IMR-90 (cell line): ENCODE measurements at regions not wholly inside any gene's neighbourhood (a gene's known extent, or its start where the extent isn't known, plus 50 kb on each side); places are given as distances from the start of the nearest gene placed in this dataset.

ENCODE experiments used
- ATAC-seq: fragments of 200-7000 bp; cut with Tn5 transposase; 2 replicates; pipeline ENCODE4 v1.9.1; 2020; ENCODE audit warnings: low read depth, mild to moderate bottlenecking, moderate library complexity
- BruUV-seq: library from RNA; stranded (reverse); fragments of 400-500 nt; replicated peaks from 2 replicates; lab custom pipeline; 2021; lab: Mats Ljungman, UMichigan
- CTCF ChIA-PET: fragments of 300-600 bp; formaldehyde crosslinking; extraction: SDS; loops from one replicate; lab custom pipeline; 2021; ENCODE audit warnings: antibody characterized with exemption; lab: Yijun Ruan, JAX
- POLR2A ChIA-PET: fragments of 300-600 bp; sonication (Branson Sonifier 250); formaldehyde crosslinking; loops from one replicate; lab custom pipeline; 2022; ENCODE audit warnings: antibody characterized with exemption; ENCODE audit not compliant: unreplicated experiment; lab: Charles Lee
- DNase-seq: peaks from one replicate; pipeline ENCODE4 v3.0.0; 2013
- H2AFZ ChIP-seq: replicated peaks from 2 replicates; pipeline ENCODE3; 2013; ENCODE audit warnings: low read length, mild to moderate bottlenecking; ENCODE audit not compliant: poor library complexity
- H2AK5ac ChIP-seq: 2 replicates; pipeline ENCODE4 v1.6.1; 2013; ENCODE audit warnings: low read depth, low read length, inconsistent platforms
- H2AK9ac ChIP-seq: replicated peaks from 2 replicates; pipeline ENCODE3; 2013; ENCODE audit warnings: mild to moderate bottlenecking, low read depth, low read length, moderate library complexity; ENCODE audit not compliant: poor library complexity
- H2BK120ac ChIP-seq: 2 replicates; pipeline ENCODE4 v1.6.1; 2013; ENCODE audit warnings: low read depth, low read length, inconsistent platforms
- H2BK15ac ChIP-seq: 3 replicates; pipeline ENCODE4 v1.6.1; 2013; ENCODE audit warnings: low read depth, low read length, inconsistent platforms
- H2BK20ac ChIP-seq: 2 replicates; pipeline ENCODE4 v1.6.1; 2013; ENCODE audit warnings: low read depth, mild to moderate bottlenecking, inconsistent platforms, low read length, moderate library complexity
- H2BK5ac ChIP-seq: 2 replicates; pipeline ENCODE4 v1.6.1; 2013; ENCODE audit warnings: mild to moderate bottlenecking, low read depth, low read length, inconsistent platforms; ENCODE audit not compliant: poor library complexity, severe bottlenecking
- H3K14ac ChIP-seq: replicated peaks from 2 replicates; pipeline ENCODE4 v1.6.1; 2013; ENCODE audit warnings: low read depth, low read length, inconsistent platforms
- H3K18ac ChIP-seq: 2 replicates; pipeline ENCODE4 v1.6.1; 2013; ENCODE audit warnings: low read depth, low read length, control low read depth
- H3K23ac ChIP-seq: 2 replicates; pipeline ENCODE4 v1.6.1; 2013; ENCODE audit warnings: low read depth, low read length, inconsistent platforms
- H3K27ac ChIP-seq: 2 replicates; pipeline ENCODE4 v1.5.1; 2013; ENCODE audit warnings: mild to moderate bottlenecking, control low read depth, low read length; ENCODE audit not compliant: insufficient read depth
- H3K27me3 ChIP-seq: 2 replicates; pipeline ENCODE4 v1.6.1; 2013; ENCODE audit warnings: low read length; ENCODE audit not compliant: control insufficient read depth, insufficient read depth
- H3K36me3 ChIP-seq: 2 replicates; pipeline ENCODE4 v1.6.1; 2013; ENCODE audit warnings: low read length, mixed read lengths; ENCODE audit not compliant: control insufficient read depth, insufficient read depth
- H3K4ac ChIP-seq: 2 replicates; pipeline ENCODE4 v1.6.1; 2013; ENCODE audit warnings: low read depth, low read length, inconsistent platforms
- H3K4me1 ChIP-seq: 2 replicates; pipeline ENCODE4 v1.6.1; 2013; ENCODE audit warnings: low read length, mixed read lengths; ENCODE audit not compliant: control insufficient read depth, insufficient read depth
- H3K4me2 ChIP-seq: 2 replicates; pipeline ENCODE4 v1.6.1; 2013; ENCODE audit warnings: low read depth, mild to moderate bottlenecking, control low read depth, low read length, moderate library complexity
- H3K4me3 ChIP-seq: 2 replicates; pipeline ENCODE4 v1.5.1; 2013; ENCODE audit warnings: low read depth, mild to moderate bottlenecking, control low read depth, low read length, moderate library complexity; ENCODE audit not compliant: insufficient read depth
- H3K56ac ChIP-seq: 2 replicates; pipeline ENCODE4 v1.6.1; 2013; ENCODE audit warnings: low read length, inconsistent platforms; ENCODE audit not compliant: insufficient read depth; ENCODE audit errors: extremely low read depth
- H3K79me1 ChIP-seq, 2 experiments: 2 replicates each; pipeline ENCODE4 v1.6.1; 2013; ENCODE audit warnings: low read length in 2 of 2, inconsistent platforms in 1 of 2, low read depth in 1 of 2
- H3K9ac ChIP-seq: 2 replicates; pipeline ENCODE4 v1.6.1; 2013; ENCODE audit warnings: low read depth, low read length, control low read depth
- H3K9me1 ChIP-seq: 2 replicates; pipeline ENCODE4 v1.6.1; 2013; ENCODE audit warnings: low read length, inconsistent platforms; ENCODE audit not compliant: insufficient read depth
- H3K9me3 ChIP-seq: 2 replicates; pipeline ENCODE4 v1.6.1; 2013; ENCODE audit warnings: low read length; ENCODE audit not compliant: control insufficient read depth, insufficient read depth
- H4K20me1 ChIP-seq: 2 replicates; pipeline ENCODE4 v1.6.1; 2013; ENCODE audit warnings: low read length, inconsistent platforms; ENCODE audit not compliant: insufficient read depth
- H4K5ac ChIP-seq: 2 replicates; pipeline ENCODE4 v1.6.1; 2013; ENCODE audit warnings: mild to moderate bottlenecking, low read depth, low read length, control low read depth
- H4K8ac ChIP-seq, 2 experiments: 2 replicates each; pipeline ENCODE4 v1.6.1; 2013; ENCODE audit warnings: low read depth in 2 of 2, low read length in 2 of 2, control low read depth in 1 of 2, inconsistent platforms in 1 of 2
- H4K91ac ChIP-seq: 2 replicates; pipeline ENCODE4 v1.6.1; 2013; ENCODE audit warnings: low read depth, low read length, inconsistent platforms; ENCODE audit not compliant: insufficient read depth
- BHLHE40 ChIP-seq: fragments of 150-350 bp; IDR thresholded peaks from 2 replicates; pipeline ENCODE4 v1.6.1; 2016; ENCODE audit warnings: mild to moderate bottlenecking, low read depth, low read length
- CEBPB ChIP-seq: IDR thresholded peaks from 2 replicates; pipeline ENCODE4 v1.6.1; 2012; ENCODE audit warnings: low read depth, low read length, improper control_type of control experiment
- CTCF ChIP-seq: conservative IDR thresholded peaks from 2 replicates; pipeline ENCODE4 v1.5.1; 2012; ENCODE audit warnings: mild to moderate bottlenecking, low read depth, low read length, improper control_type of control experiment
- ELK1 ChIP-seq: fragments of 150-350 bp; IDR thresholded peaks from 2 replicates; pipeline ENCODE4 v1.6.1; 2016; ENCODE audit warnings: low read depth, mild to moderate bottlenecking, low read length, moderate library complexity, borderline replicate concordance
- FOS ChIP-seq: fragments of 150-350 bp; IDR thresholded peaks from 2 replicates; pipeline ENCODE4 v1.6.1; 2016; ENCODE audit warnings: low read depth, low read length
- MAFK ChIP-seq: IDR thresholded peaks from 2 replicates; pipeline ENCODE4 v1.6.1; 2012; ENCODE audit warnings: low read depth, low read length, improper control_type of control experiment
- MAZ ChIP-seq: IDR thresholded peaks from 2 replicates; pipeline ENCODE4 v1.6.1; 2012; ENCODE audit warnings: low read depth, mild to moderate bottlenecking, low read length, improper control_type of control experiment, moderate library complexity, borderline replicate concordance
- MXI1 ChIP-seq: IDR thresholded peaks from 2 replicates; pipeline ENCODE4 v1.6.1; 2012; ENCODE audit warnings: low read depth, mild to moderate bottlenecking, low read length, moderate library complexity, borderline replicate concordance
- NFE2L2 ChIP-seq: fragments of 150-350 bp; IDR thresholded peaks from 2 replicates; pipeline ENCODE4 v1.6.1; 2016; ENCODE audit warnings: low read depth, mild to moderate bottlenecking, low read length
- POLR2A ChIP-seq: IDR thresholded peaks from 2 replicates; pipeline ENCODE4 v1.6.1; 2012; ENCODE audit warnings: mild to moderate bottlenecking, low read depth, low read length
- RAD21 ChIP-seq: IDR thresholded peaks from 2 replicates; pipeline ENCODE4 v1.6.1; 2012; ENCODE audit warnings: low read length, improper control_type of control experiment
- RCOR1 ChIP-seq: IDR thresholded peaks from 2 replicates; pipeline ENCODE4 v1.6.1; 2012; ENCODE audit warnings: mild to moderate bottlenecking, low read length, improper control_type of control experiment; ENCODE audit not compliant: insufficient replicate concordance
- RFX5 ChIP-seq: IDR thresholded peaks from 2 replicates; pipeline ENCODE4 v1.8.0; 2012; ENCODE audit warnings: low read depth, mild to moderate bottlenecking, low read length, moderate library complexity
- SMC3 ChIP-seq: fragments of 150-350 bp; IDR thresholded peaks from 2 replicates; pipeline ENCODE4 v1.6.1; 2016; ENCODE audit warnings: low read depth, mild to moderate bottlenecking, antibody characterized with exemption, low read length, moderate library complexity
- USF2 ChIP-seq: fragments of 150-350 bp; IDR thresholded peaks from 2 replicates; pipeline ENCODE4 v1.6.1; 2017; ENCODE audit warnings: mild to moderate bottlenecking, antibody characterized with exemption, low read length, low read depth
- WGBS, 2 experiments: methylation state at CpG; one replicate each; pipeline versions ENCODE4 v1.1.5 to v1.1.7; 2013; ENCODE audit warnings: missing lambda C conversion rate in 2 of 2; ENCODE audit not compliant: insufficient read length in 1 of 2; ENCODE audit errors: extremely low coverage in 2 of 2; 5-methylcytosine and 5-hydroxymethylcytosine counted together
- dilution Hi-C: fragments of 300-500 bp; cut with HindIII; formaldehyde crosslinking; loops from one replicate; pipeline ENCODE4 v1.14.3; 2018; ENCODE audit warnings: low sequenced_read_pairs; ENCODE audit not compliant: unreplicated experiment
- in situ Hi-C: fragments of 300-500 bp; cut with MboI; formaldehyde crosslinking; loops from 3 replicates; pipeline ENCODE4 v1.14.3; 2019; ENCODE audit warnings: low sequenced_read_pairs, inconsistent platforms, mixed read lengths
- intact Hi-C: fragments of 100-400 bp; cut with micrococcal nuclease; formaldehyde crosslinking; loops from 2 replicates; pipeline ENCODE4 v1.10.0; 2022

GRCh38 chr6:102474041-102474807 is 1080.7 kb downstream of the GRIK2 start:
- POLR2A ChIA-PET, result no interaction called here
- CTCF ChIA-PET, result interaction anchor here (0.6 kb wide), 1 partner anchor 14 kb away, joined by 3 read pairs; no protein-coding TSS in a partner anchor
- dilution Hi-C loops, result no loop called here

More at GRCh38 chr6:102474041-102474807, 1080.7 kb downstream of the GRIK2 start:
- Histone ChIP-seq H4K8ac (no peak overlapping the region), H4K5ac (no peak overlapping the region), H2BK5ac (no peak overlapping the region), H3K4ac (no peak overlapping the region), H3K14ac (no peak overlapping the region), H3K36me3 (no peaks in the 10 kb centered on the region), H3K27me3 (no peaks in the 10 kb centered on the region), H4K91ac (no peak overlapping the region), H3K56ac (no peak overlapping the region), H2BK120ac (no peak overlapping the region), H2AK9ac (no peak overlapping the region), H4K20me1 (no peaks in the 10 kb centered on the region), H2AFZ (no peak overlapping the region), H3K9me1 (no peaks in the 10 kb centered on the region), H3K27ac (no peak overlapping the region), H3K23ac (no peak overlapping the region), H3K4me3 (no peak overlapping the region), H3K9me3 (no peaks in the 10 kb centered on the region), H3K18ac (no peak overlapping the region), H3K9ac (no peak overlapping the region), H2AK5ac (no peak overlapping the region), H3K79me1 (no peaks in the 10 kb centered on the region), H3K4me1 (no peaks in the 10 kb centered on the region), H3K4me2 (no peak overlapping the region), H2BK15ac (no peak overlapping the region), H2BK20ac (no peak overlapping the region)
- DNase-seq (no peak), ATAC-seq (no peak)
- BruUV-seq, result no TSS peak
- in situ Hi-C loops (no loop called here), intact Hi-C loops (no loop called here)
- no CpG with 5 or more reads among the region's 7 CpGs for WGBS, 2 experiments
- TF ChIP-seq MAZ (no peak), USF2 (no peak), RAD21 (no peak), CEBPB (no peak), RFX5 (no peak), FOS (no peak), MAFK (no peak), CTCF (no peak), MXI1 (no peak), NFE2L2 (no peak), BHLHE40 (no peak), RCOR1 (no peak), ELK1 (no peak), POLR2A (no peak), SMC3 (no peak)
